SK-N-MC (cell line): ENCODE measurements at regions not wholly inside any gene's neighbourhood (a gene's known extent, or its start where the extent isn't known, plus 50 kb on each side); places are given as distances from the start of the nearest gene placed in this dataset.

Experiments used
- EZH2 ChIP-seq: fragments of 200-600 bp; sonication (generic); IDR thresholded peaks from one replicate; pipeline ENCODE4 v1.6.1; 2017; ENCODE audit warnings: antibody characterized with exemption
- POLR2AphosphoS5 ChIP-seq: IDR thresholded peaks from 2 replicates; pipeline ENCODE4 v1.6.1; 2012; ENCODE audit warnings: mild to moderate bottlenecking, low read depth, low read length, borderline replicate concordance

DNA sequence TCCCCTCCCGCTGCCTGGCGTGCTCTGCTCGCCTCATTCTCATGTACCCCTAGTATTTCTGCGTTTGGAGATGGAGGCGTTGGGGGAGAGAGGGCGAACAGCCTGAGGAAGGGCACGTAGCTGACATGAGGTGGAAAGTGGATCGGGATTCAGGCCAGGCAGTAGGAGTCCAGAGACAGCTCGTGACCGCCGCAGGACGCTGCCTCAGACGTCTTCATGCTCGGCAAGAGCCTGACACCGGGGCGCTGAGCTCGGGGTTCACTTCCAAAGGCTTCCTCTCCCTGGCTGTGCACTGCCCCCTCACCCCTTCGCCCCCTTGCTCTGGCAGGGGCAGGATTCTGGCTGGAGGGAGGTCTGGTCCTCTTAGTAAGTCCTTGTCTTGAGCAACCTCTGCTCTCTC, 374.4 kb upstream of the MKI67 start:
- TF ChIP-seq POLR2AphosphoS5, result no peak
- no peak for TF ChIP-seq EZH2
